ENCODE measurements at regions not wholly inside any gene's neighbourhood (a gene's known extent, or its start where the extent isn't known, plus 50 kb on each side); places are given as distances from the start of the nearest gene placed in this dataset.

DNA sequence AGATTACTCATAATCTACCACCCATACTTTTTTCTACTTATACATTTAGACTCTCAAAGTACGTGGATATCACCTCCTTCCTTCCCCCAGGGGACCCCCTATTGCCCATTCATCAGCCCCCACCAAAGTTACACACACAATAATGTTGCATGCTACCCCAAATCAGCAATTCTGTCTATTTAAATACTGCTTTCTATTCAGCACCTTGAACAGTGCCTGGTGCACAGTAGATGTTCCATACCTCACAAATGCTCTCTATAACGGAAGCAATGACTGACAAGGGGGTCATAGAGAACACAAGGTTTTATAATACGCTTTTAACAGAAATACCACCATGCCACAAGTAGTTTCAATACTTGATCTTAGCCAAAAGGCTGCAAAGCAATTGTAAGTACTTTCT, 370.7 kb downstream of the MIAT start:
- H3K9me3 Mint-ChIP-seq (ENCODE audit: low read depth) = no peaks in the 10 kb centered on the region
- H3K27me3 Mint-ChIP-seq = peaks cover 13% of the 10 kb centered on the region
- H3K36me3 Mint-ChIP-seq = no peaks in the 10 kb centered on the region
- no peaks in the 10 kb centered on the region for H3K4me1 Mint-ChIP-seq (ENCODE audit: low read depth)
- H3K27ac Mint-ChIP-seq = no peak overlapping the region
- no peak overlapping the region for H3K4me3 Mint-ChIP-seq

DNA sequence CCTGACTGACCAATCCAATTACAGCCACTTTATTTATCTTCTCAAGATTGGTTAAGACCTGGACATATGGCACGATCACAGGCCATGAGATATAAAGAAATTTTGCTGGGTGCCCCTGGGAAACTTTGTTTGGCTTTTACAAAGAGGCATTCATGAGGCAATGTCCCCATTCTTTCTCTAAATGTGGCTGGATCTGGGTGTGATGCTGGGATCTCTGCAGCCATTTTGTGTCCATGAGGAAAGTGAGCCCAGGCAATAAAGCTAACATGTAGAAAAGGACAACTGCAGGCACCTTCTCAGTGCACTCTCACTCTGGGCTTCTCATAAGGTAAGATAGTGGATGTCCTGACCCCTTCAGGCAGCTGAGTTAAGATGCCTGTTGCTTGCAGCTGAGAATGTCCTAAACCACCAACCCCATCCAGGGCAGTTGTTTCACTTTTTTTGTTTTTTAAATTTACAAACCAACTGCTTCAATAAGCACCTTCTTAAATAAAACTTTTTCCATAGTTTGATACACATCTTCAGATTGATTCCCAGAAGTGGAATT, 372.3 kb downstream of the MIAT start:
- Mint-ChIP-seq H3K4me1 (ENCODE audit: low read depth) (no peaks in the 10 kb centered on the region), H3K9me3 (ENCODE audit: low read depth) (no peaks in the 10 kb centered on the region), H3K27me3 (peaks cover 15% of the 10 kb centered on the region), H3K27ac (no peak overlapping the region), H3K36me3 (no peaks in the 10 kb centered on the region), H3K4me3 (no peak overlapping the region)

GRCh38 chr22:27032091-27032761, 374.8 kb downstream of the MIAT start:
- no peaks in the 10 kb centered on the region for H3K9me3 Mint-ChIP-seq (ENCODE audit: low read depth)
- H3K4me1 Mint-ChIP-seq (ENCODE audit: low read depth) = no peaks in the 10 kb centered on the region
- no peak overlapping the region for H3K4me3 Mint-ChIP-seq
- H3K27ac Mint-ChIP-seq = no peak overlapping the region
- peaks cover 19% of the 10 kb centered on the region for H3K27me3 Mint-ChIP-seq
- no peaks in the 10 kb centered on the region for H3K36me3 Mint-ChIP-seq

- H3K27ac Mint-ChIP-seq = no peak overlapping the region
- no peaks in the 10 kb centered on the region for H3K9me3 Mint-ChIP-seq (ENCODE audit: low read depth)
- H3K4me3 Mint-ChIP-seq = no peak overlapping the region
- no peaks in the 10 kb centered on the region for H3K36me3 Mint-ChIP-seq
- H3K27me3 Mint-ChIP-seq = peaks cover 12% of the 10 kb centered on the region
- no peaks in the 10 kb centered on the region for H3K4me1 Mint-ChIP-seq (ENCODE audit: low read depth)
Measured at GRCh38 chr22:27041745-27042310, 384.4 kb downstream of the MIAT start.

DNA sequence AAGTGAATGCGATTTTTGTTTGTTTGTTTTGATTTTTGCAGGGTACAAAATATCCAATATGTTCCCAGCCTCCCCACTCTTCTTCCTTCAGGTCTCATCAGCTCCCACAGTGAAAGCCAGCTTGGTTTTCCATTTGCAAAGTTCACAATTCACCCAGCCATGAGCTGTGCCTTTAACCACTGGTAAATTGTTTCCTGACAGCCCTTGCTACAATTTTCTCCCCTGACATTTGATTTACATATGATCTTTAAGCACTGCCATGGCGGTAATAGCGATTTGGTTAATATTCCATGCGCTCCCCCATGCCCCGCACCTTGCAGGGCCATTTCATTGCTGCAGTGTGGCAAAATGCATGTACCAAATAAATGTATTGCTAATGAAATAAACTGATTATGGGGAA, 385.9 kb downstream of the MIAT start:
- Mint-ChIP-seq H3K27me3 (peaks cover 10% of the 10 kb centered on the region), H3K4me3 (no peak overlapping the region), H3K27ac (no peak overlapping the region), H3K36me3 (no peaks in the 10 kb centered on the region), H3K4me1 (ENCODE audit: low read depth) (no peaks in the 10 kb centered on the region), H3K9me3 (ENCODE audit: low read depth) (no peaks in the 10 kb centered on the region)

- no peaks in the 10 kb centered on the region for H3K36me3 Mint-ChIP-seq
- peaks cover 7% of the 10 kb centered on the region for H3K27me3 Mint-ChIP-seq
- no peaks in the 10 kb centered on the region for H3K4me1 Mint-ChIP-seq (ENCODE audit: low read depth)
- no peaks in the 10 kb centered on the region for H3K9me3 Mint-ChIP-seq (ENCODE audit: low read depth)
- H3K27ac Mint-ChIP-seq = no peak overlapping the region
- H3K4me3 Mint-ChIP-seq = no peak overlapping the region
Measured at GRCh38 chr22:27045103-27045947, 387.9 kb downstream of the MIAT start.

- no peaks in the 10 kb centered on the region for H3K4me1 Mint-ChIP-seq (ENCODE audit: low read depth)
- no peaks in the 10 kb centered on the region for H3K9me3 Mint-ChIP-seq (ENCODE audit: low read depth)
- H3K4me3 Mint-ChIP-seq = no peak overlapping the region
- peaks cover 7% of the 10 kb centered on the region for H3K27me3 Mint-ChIP-seq
- no peaks in the 10 kb centered on the region for H3K36me3 Mint-ChIP-seq
- no peak overlapping the region for H3K27ac Mint-ChIP-seq
Measured at GRCh38 chr22:27046086-27046485, 388.7 kb downstream of the MIAT start.

DNA sequence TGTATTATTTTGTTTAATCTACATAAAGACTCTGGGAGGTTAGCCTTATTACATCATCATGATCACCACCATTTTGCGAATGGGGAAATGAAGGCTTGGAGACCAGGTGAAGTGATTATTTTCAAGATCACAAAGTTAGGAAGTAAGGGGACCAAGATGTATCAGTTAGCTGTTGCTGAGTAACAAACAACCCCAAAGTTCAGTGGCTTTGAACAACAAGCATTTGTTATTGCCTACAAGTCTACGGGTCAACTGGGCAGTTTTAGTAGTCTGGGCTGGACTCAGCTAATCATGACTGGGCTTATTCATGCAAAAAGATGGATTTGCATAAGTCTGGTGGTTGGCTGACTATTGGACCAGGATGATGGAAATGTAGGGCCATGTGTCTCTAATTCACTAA, 389.2 kb downstream of the MIAT start:
- Mint-ChIP-seq H3K36me3 (no peaks in the 10 kb centered on the region), H3K4me3 (no peak overlapping the region), H3K4me1 (ENCODE audit: low read depth) (no peaks in the 10 kb centered on the region), H3K27me3 (peaks cover 7% of the 10 kb centered on the region), H3K27ac (no peak overlapping the region), H3K9me3 (ENCODE audit: low read depth) (no peaks in the 10 kb centered on the region)

- H3K9me3 Mint-ChIP-seq (ENCODE audit: low read depth) = no peaks in the 10 kb centered on the region
- no peak overlapping the region for H3K27ac Mint-ChIP-seq
- H3K36me3 Mint-ChIP-seq = no peaks in the 10 kb centered on the region
- no peaks in the 10 kb centered on the region for H3K4me1 Mint-ChIP-seq (ENCODE audit: low read depth)
- peaks cover 8% of the 10 kb centered on the region for H3K27me3 Mint-ChIP-seq
- no peak overlapping the region for H3K4me3 Mint-ChIP-seq
Measured at GRCh38 chr22:27050771-27051170, 393.4 kb downstream of the MIAT start.

- Mint-ChIP-seq H3K36me3 (no peaks in the 10 kb centered on the region), H3K4me1 (ENCODE audit: low read depth) (no peaks in the 10 kb centered on the region), H3K4me3 (no peak overlapping the region), H3K9me3 (ENCODE audit: low read depth) (no peaks in the 10 kb centered on the region), H3K27me3 (peaks cover 8% of the 10 kb centered on the region), H3K27ac (no peak overlapping the region)
Measured at GRCh38 chr22:27051407-27051806, 394.0 kb downstream of the MIAT start.

DNA sequence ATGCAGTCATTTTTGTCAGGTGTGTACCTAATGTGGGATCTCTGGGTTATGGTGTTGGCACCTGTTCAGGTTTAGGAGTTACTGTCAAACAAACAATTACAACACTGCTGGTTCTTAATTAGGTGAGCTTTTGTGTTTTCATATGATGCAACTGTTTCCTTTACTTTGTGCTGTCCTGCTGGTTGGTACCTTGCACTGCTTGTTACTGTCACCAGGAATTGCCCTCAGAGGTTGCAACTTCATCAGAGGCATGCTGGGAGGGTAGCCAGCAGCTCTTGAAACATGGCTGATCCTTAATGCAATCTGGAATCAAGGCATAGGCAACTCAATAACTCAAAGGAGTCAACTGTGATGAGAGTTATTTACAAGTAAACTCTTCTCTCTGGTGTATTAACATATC, 400.3 kb downstream of the MIAT start:
- no peaks in the 10 kb centered on the region for H3K36me3 Mint-ChIP-seq
- H3K27ac Mint-ChIP-seq = no peak overlapping the region
- H3K27me3 Mint-ChIP-seq = peaks cover 4% of the 10 kb centered on the region
- H3K4me3 Mint-ChIP-seq = no peak overlapping the region
- no peaks in the 10 kb centered on the region for H3K4me1 Mint-ChIP-seq (ENCODE audit: low read depth)
- no peaks in the 10 kb centered on the region for H3K9me3 Mint-ChIP-seq (ENCODE audit: low read depth)

DNA sequence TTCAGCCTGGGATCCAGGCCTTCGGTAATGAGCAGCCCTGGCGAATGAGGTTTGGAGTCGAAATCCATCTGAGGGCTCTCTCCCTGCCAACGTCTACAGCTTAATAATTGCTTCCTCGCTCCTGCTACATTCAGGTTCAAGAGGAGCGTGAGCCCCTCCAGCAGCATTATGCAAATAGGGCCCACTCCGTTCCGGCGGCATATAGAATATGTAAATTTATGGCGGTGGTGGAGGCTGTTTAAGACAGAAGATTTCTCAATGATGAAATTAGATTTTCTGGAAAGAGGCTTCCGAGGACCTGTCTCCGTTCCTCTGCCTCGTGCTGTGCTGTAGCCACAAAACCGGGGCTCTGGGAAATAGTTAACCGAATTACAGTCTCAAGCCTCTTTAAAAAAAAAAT, 402.8 kb downstream of the MIAT start:
- peaks cover 6% of the 10 kb centered on the region for H3K27me3 Mint-ChIP-seq
- H3K4me3 Mint-ChIP-seq = no peak overlapping the region
- H3K36me3 Mint-ChIP-seq = no peaks in the 10 kb centered on the region
- no peaks in the 10 kb centered on the region for H3K9me3 Mint-ChIP-seq (ENCODE audit: low read depth)
- no peak overlapping the region for H3K27ac Mint-ChIP-seq
- no peaks in the 10 kb centered on the region for H3K4me1 Mint-ChIP-seq (ENCODE audit: low read depth)

DNA sequence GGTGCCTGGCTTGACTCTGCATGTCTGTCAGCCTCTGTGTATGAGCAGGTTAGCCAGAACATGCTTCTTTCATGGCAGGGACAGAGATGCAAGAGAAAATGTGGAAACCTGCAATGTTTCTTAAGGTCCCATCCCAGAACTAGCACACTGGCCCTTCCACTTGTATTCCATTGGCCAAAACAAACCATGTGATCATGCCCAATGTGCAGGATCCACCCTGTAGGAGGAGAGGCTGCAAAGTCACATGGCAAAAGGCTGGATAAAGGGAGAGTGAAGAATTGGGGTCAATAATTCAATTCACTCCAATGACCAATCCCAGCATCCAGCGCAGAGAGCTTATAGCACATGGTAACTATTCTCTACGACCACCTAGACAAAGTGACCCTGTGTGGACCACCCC, 405.5 kb downstream of the MIAT start:
- Mint-ChIP-seq H3K36me3 (no peaks in the 10 kb centered on the region), H3K27ac (no peak overlapping the region), H3K4me3 (no peak overlapping the region), H3K4me1 (ENCODE audit: low read depth) (no peaks in the 10 kb centered on the region), H3K9me3 (ENCODE audit: low read depth) (no peaks in the 10 kb centered on the region), H3K27me3 (peaks cover 7% of the 10 kb centered on the region)

GRCh38 chr22:27063406-27063805, 406.0 kb downstream of the MIAT start:
- H3K9me3 Mint-ChIP-seq (ENCODE audit: low read depth) = no peaks in the 10 kb centered on the region
- H3K27me3 Mint-ChIP-seq = peaks cover 7% of the 10 kb centered on the region
- no peak overlapping the region for H3K4me3 Mint-ChIP-seq
- no peaks in the 10 kb centered on the region for H3K36me3 Mint-ChIP-seq
- H3K27ac Mint-ChIP-seq = no peak overlapping the region
- no peaks in the 10 kb centered on the region for H3K4me1 Mint-ChIP-seq (ENCODE audit: low read depth)

DNA sequence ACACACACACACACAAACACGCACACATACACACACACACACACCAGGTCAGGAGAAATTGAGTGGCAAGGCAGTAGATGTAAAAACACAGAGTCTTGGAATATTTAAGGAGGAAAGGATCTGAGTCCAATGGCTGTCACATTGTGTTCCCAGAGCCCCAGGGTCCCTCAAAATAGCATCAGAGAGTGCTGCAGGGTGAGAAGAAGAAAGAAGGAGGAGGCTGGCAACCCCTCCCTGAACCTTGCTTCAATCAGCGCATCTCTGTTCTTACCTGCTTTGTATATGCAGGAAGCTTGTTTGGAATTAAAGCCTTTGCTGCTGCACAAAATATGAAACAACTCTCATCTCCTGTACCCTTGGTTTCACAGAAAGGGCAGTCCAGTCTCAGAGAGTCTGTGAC, 406.5 kb downstream of the MIAT start:
- no peaks in the 10 kb centered on the region for H3K36me3 Mint-ChIP-seq
- H3K27me3 Mint-ChIP-seq = peaks cover 7% of the 10 kb centered on the region
- H3K4me3 Mint-ChIP-seq = no peak overlapping the region
- H3K9me3 Mint-ChIP-seq (ENCODE audit: low read depth) = no peaks in the 10 kb centered on the region
- no peaks in the 10 kb centered on the region for H3K4me1 Mint-ChIP-seq (ENCODE audit: low read depth)
- H3K27ac Mint-ChIP-seq = no peak overlapping the region
